IPS-18c (cell line): ENCODE measurements at regions not wholly inside any gene's neighbourhood (a gene's known extent, or its start where the extent isn't known, plus 50 kb on each side); places are given as distances from the start of the nearest gene placed in this dataset.
"Not testable (repeated sequence)": the region's sequence is repeated elsewhere in the genome, so short reads cannot be mapped to it uniquely, and the experiment has no call there.

Experiments used
- H3K4me3 ChIP-seq: 2 replicates; pipeline ENCODE4 v1.7.0; 2013; ENCODE audit warnings: low read depth, mild to moderate bottlenecking, low read length, moderate library complexity; ENCODE audit not compliant: insufficient read depth
- H3K9me3 ChIP-seq: one replicate; pipeline ENCODE4 v1.6.1; 2013; ENCODE audit warnings: mild to moderate bottlenecking, low read length, moderate library complexity; ENCODE audit not compliant: control insufficient read depth, insufficient read depth

DNA sequence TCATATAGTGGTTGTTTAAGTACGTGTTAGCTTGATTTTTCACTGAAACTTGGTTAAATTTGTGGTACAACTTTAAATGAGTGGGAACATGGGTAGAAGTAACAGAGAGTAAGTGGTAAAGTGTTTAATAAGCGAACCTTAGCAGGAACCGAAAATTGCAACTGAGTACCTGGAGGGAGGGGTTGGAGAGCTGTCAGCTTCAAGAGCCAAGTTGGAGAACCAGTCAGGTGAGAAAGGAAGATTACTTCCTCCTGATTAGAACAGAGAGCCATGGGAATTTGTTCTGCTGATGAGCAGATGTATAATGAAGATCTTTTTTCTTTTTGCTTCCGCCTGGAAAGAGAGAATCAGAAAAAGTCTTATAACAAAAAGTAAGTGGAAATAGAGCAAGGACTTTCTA, 158.4 kb upstream of the CDH7 start:
- no peaks in the 10 kb centered on the region for H3K9me3 ChIP-seq
- H3K4me3 ChIP-seq = no peak overlapping the region

GRCh38 chr18:65587491-65587890, 163.3 kb upstream of the CDH7 start:
- no peak overlapping the region for H3K4me3 ChIP-seq
- no peaks in the 10 kb centered on the region for H3K9me3 ChIP-seq

DNA sequence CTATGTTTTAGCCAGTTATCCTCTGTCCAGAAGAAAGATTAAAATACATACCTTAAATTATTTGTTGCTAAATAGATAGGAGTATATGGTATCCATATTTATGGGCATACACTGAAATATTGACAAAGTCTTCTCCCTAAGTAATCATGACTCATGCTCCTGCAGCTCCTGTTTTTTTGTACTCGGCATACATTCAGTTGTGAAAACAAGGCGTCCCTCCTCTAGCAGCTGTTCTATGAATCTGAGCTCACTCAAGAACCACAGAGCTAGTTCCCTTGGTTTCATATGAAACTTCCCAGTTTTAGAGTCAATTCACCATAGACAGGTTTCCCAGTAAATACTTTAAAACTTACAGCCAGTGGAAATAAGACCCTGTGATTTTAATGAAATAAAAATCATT, 168.7 kb upstream of the CDH7 start:
- not testable (repeated sequence) for H3K9me3 ChIP-seq, H3K4me3 ChIP-seq

GRCh38 chr18:65568866-65569265, 181.9 kb upstream of the CDH7 start:
- Histone ChIP-seq H3K9me3 (no peaks in the 10 kb centered on the region), H3K4me3 (no peak overlapping the region)

DNA sequence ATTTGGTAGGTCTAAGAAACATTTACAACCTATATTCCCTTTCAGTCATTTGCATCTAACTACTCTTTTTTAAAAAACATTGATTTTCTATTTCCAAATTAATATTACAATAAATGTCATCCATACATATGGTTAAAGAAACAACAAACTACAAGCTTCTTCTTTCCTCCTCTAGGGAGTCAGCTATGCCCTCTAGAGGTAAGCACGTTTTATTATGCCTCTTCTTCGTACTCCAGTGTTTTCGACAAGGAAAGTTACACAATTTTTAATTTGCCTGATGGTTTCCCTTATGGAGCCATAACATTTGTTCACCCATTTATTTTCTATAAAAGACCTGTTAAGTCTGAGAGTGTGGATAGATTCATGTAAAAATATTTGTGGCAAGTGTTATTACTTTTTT, 183.4 kb upstream of the CDH7 start:
- H3K9me3 ChIP-seq = no peaks in the 10 kb centered on the region
- no peak overlapping the region for H3K4me3 ChIP-seq

GRCh38 chr18:65548316-65548715, 202.5 kb upstream of the CDH7 start:
- Histone ChIP-seq H3K4me3 (no peak overlapping the region), H3K9me3 (no peaks in the 10 kb centered on the region)

DNA sequence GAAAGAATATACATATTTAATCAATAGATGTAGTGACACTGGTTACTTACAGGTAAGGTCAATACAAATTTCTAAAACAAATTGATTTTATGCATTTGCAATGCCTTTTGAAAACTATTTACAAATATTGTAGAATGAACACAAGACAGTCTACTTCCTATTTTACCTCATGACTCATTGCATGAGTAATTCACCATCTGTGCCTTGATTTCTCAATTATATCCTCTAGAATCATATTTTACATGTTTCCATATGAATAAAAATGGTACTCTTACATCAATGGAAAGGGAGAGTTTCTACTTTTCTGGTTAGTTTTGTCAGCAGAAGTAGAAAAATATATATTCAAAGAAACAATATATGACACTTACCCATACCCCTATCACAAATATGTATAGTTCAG, 203.8 kb upstream of the CDH7 start:
- Histone ChIP-seq H3K4me3 (no peak overlapping the region), H3K9me3 (no peaks in the 10 kb centered on the region)

DNA sequence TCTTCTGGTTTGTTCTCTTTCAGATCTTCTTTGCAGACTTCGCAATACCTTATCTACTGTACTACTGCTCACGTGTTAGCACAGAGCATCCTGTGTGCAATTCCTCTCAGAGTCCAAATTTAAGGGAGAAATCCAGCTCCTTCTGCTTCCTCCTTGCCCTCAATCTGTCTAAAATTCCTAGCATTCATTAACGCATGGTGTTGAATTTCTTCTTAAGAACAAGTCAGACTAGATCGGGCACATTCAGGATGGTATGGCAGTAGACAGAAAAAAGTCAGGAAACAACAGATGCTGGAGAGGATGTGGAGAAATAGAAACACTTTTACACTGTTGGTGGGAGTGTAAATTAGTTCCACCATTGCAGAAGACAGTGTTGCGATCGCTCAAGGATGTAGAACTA, 206.1 kb upstream of the CDH7 start:
- Histone ChIP-seq H3K4me3 (no peak overlapping the region), H3K9me3 (no peaks in the 10 kb centered on the region)

GRCh38 chr18:65527879-65528633, 222.8 kb upstream of the CDH7 start:
- H3K9me3 ChIP-seq = no peaks in the 10 kb centered on the region
- H3K4me3 ChIP-seq = no peak overlapping the region

- Histone ChIP-seq H3K9me3 (no peaks in the 10 kb centered on the region), H3K4me3 (no peak overlapping the region)
Measured at GRCh38 chr18:65526099-65526498, 224.7 kb upstream of the CDH7 start.

DNA sequence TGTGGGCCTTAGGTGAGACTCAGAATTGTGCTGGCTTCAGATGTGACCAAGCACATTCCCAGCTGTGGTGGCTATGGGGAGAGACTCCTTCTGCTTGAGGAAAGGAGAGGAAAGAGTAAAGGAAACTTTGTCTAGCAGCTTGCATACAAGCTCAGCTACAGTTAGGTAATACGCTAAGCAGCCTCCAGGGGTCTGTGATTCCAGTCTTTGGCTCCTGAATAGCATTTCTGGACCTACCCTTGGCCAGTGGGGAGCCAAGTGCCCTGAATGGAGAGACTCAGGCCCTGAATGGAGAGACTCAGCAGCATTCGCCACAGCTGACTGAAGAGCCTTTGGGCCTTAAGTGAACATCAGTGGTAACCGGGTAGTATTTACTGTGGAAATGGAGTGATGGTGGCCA, 227.4 kb upstream of the CDH7 start:
- no peaks in the 10 kb centered on the region for H3K9me3 ChIP-seq
- H3K4me3 ChIP-seq = no peak overlapping the region

GRCh38 chr18:65522907-65523306, 227.9 kb upstream of the CDH7 start:
- H3K9me3 ChIP-seq = no peaks in the 10 kb centered on the region
- no peak overlapping the region for H3K4me3 ChIP-seq

- Histone ChIP-seq H3K4me3 (no peak overlapping the region), H3K9me3 (no peaks in the 10 kb centered on the region)
Measured at GRCh38 chr18:65516209-65516608, 234.6 kb upstream of the CDH7 start.

DNA sequence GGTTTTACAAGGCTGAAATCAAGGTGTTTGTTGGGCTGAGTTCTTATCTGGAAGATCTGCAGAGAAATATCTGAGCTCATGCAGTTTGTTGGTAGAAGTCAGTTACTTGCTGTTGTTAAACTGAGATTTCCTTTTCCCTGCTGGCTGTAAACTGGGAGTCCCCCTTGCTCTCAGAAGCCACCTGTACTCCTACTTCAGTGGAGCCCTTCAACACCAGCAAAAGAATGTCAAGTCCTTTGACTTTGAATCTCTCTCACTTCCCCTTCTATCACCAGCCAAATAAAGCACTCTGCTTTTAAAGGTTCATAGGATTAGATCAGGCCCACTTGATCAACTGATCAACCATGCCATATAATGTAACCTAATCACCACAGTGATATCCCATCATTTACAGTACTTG, 252.2 kb upstream of the CDH7 start:
- Histone ChIP-seq H3K4me3 (no peak overlapping the region), H3K9me3 (no peaks in the 10 kb centered on the region)

- Histone ChIP-seq H3K4me3 (no peak overlapping the region), H3K9me3 (no peaks in the 10 kb centered on the region)
Measured at GRCh38 chr18:65487569-65487968, 263.2 kb upstream of the CDH7 start.

DNA sequence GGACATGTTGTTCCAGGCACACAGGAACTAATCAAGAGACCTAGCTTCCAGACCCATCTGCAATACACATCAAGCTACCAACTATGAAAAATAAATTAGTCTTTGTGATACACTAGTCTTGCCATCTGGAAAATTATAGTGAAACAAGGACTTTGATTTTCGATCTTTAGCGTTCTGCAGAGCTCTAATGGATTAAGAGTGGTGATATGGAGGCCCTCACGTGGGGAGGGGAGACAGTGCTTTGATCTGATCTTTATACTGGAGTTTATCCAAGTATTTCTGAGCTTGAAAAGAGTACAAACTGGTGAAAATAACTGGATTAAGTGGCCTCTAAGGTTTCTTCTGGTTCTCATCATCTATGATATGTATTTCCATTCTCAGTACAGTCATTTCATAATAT, 273.4 kb upstream of the CDH7 start:
- Histone ChIP-seq H3K9me3 (no peaks in the 10 kb centered on the region), H3K4me3 (no peak overlapping the region)

GRCh38 chr18:65468881-65469280, 281.9 kb upstream of the CDH7 start:
- Histone ChIP-seq H3K9me3 (no peaks in the 10 kb centered on the region), H3K4me3 (no peak overlapping the region)

DNA sequence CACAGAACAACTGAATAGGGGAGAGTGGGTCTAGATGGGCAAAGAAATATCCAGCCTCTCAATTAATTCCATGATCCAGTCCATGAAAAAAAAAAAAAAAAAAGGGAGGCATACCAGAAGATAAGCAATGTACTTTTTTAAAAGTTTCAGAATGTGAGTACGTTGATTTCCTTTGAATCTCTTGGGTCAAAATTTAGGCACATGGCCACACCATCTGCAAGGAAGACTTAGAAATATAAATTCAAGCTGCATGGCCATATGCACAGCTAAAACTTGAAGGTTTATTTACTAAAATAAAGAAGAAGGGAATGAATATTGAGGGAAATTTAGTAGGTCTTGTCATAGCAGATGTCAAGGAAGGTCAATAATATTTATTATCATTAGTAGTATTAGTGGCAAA, 286.5 kb upstream of the CDH7 start:
- Histone ChIP-seq H3K9me3 (no peaks in the 10 kb centered on the region), H3K4me3 (no peak overlapping the region)

DNA sequence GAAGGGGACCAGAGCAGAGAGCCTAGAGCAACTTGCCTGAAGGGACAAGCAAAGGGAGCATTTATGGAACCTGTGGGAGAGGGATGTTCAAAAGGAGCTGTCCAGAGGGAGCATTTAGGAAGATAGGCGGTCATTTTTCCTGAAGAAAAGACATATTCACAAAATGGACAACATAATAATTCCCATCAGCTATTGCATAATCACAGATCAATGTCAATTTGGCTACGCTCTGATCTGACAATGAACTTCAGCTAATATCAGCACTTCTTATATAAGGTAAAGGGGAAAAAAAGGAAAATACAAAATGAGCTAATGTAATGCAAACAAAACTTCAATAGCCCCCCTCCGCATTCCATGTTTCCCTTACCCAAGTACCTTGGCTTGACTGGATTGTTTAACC, 291.1 kb upstream of the CDH7 start:
- Histone ChIP-seq H3K9me3 (no peaks in the 10 kb centered on the region), H3K4me3 (no peak overlapping the region)
